ENCODE measurements at regions not wholly inside any gene's neighbourhood (a gene's known extent, or its start where the extent isn't known, plus 50 kb on each side); places are given as distances from the start of the nearest gene placed in this dataset.
"Not testable (repeated sequence)": the region's sequence is repeated elsewhere in the genome, so short reads cannot be mapped to it uniquely, and the experiment has no call there.

GRCh38 chr4:147246096-147246495, 234.8 kb upstream of the EDNRA start:
- TF ChIP-seq EZH2phosphoT487 (IDR thresholded peaks at IDR 0.05; ENCODE audit: borderline replicate concordance) (no peak), CTCF (conservative IDR thresholded peaks at IDR 0.05; ENCODE audit: low read length) (no peak)
- H4K20me1 ChIP-seq (ENCODE audit: insufficient read depth, low read length, poor library complexity, severe bottlenecking): no peaks in the 10 kb centered on the region
- H3K27me3 ChIP-seq (ENCODE audit: insufficient read depth, low read length, poor library complexity, severe bottlenecking): no peaks in the 10 kb centered on the region
- no peak overlapping the region for H2AFZ ChIP-seq (ENCODE audit: low read length)
- H3K36me3 ChIP-seq (ENCODE audit: insufficient read depth, low read length): no peaks in the 10 kb centered on the region
- no peak overlapping the region for H3K4me3 ChIP-seq (ENCODE audit: low read length, poor library complexity, severe bottlenecking)
- no peaks in the 10 kb centered on the region for H3K9me2 ChIP-seq (replicated peaks; ENCODE audit: low read depth, low read length)
- no peaks in the 10 kb centered on the region for H3F3A ChIP-seq (ENCODE audit: low read depth)
- no peaks in the 10 kb centered on the region for H3K4me1 ChIP-seq (ENCODE audit: insufficient read depth, low read length, poor library complexity, severe bottlenecking)
- H3K4me2 ChIP-seq (ENCODE audit: low read depth, low read length, poor library complexity, severe bottlenecking): no peak overlapping the region
- no peak overlapping the region for H3K9ac ChIP-seq (ENCODE audit: low read depth, low read length, poor library complexity, severe bottlenecking)
- H3K79me2 ChIP-seq (ENCODE audit: insufficient read depth, low read length): no peaks in the 10 kb centered on the region
- no peaks in the 10 kb centered on the region for H3K9me3 ChIP-seq (ENCODE audit: insufficient read depth, low read depth, low read length)

GRCh38 chr4:147246528-147246927, 234.4 kb upstream of the EDNRA start:
- not testable (repeated sequence) for H3K4me2 ChIP-seq (ENCODE audit: low read depth, low read length, poor library complexity, severe bottlenecking); H3K4me1 ChIP-seq (ENCODE audit: insufficient read depth, low read length, poor library complexity, severe bottlenecking); H3K36me3 ChIP-seq (ENCODE audit: insufficient read depth, low read length); H3K27me3 ChIP-seq (ENCODE audit: insufficient read depth, low read length, poor library complexity, severe bottlenecking); H3K9me3 ChIP-seq (ENCODE audit: insufficient read depth, low read depth, low read length); H3F3A ChIP-seq (ENCODE audit: low read depth); H4K20me1 ChIP-seq (ENCODE audit: insufficient read depth, low read length, poor library complexity, severe bottlenecking); H3K79me2 ChIP-seq (ENCODE audit: insufficient read depth, low read length); H3K9me2 ChIP-seq (replicated peaks; ENCODE audit: low read depth, low read length); H3K4me3 ChIP-seq (ENCODE audit: low read length, poor library complexity, severe bottlenecking); H2AFZ ChIP-seq (ENCODE audit: low read length); H3K9ac ChIP-seq (ENCODE audit: low read depth, low read length, poor library complexity, severe bottlenecking)

DNA sequence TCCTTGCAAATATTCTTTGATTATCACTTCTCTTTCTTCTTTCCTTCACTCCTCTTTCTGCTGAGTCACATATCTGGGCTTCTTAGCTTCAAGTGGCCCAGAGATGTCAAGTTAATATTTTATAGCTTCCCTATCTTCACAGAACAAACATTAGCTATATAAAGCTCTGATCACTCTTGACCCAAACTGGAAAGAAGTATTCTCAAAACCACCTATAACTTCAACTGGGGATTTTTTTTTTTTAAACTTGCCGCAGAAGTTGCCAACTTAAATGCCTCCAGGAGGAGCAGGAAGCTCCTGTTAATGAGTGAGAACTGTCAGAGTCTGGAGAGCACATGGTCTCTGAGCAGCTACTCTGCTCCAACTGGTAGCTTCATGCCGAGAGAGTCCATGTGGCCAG, 233.3 kb upstream of the EDNRA start:
- Histone ChIP-seq H2AFZ (ENCODE audit: low read length) (no peak overlapping the region), H3F3A (ENCODE audit: low read depth) (no peaks in the 10 kb centered on the region), H3K9me3 (ENCODE audit: insufficient read depth, low read depth, low read length) (no peaks in the 10 kb centered on the region), H3K27me3 (ENCODE audit: insufficient read depth, low read length, poor library complexity, severe bottlenecking) (no peaks in the 10 kb centered on the region), H3K9me2 (replicated peaks; ENCODE audit: low read depth, low read length) (no peaks in the 10 kb centered on the region), H3K4me3 (ENCODE audit: low read length, poor library complexity, severe bottlenecking) (no peak overlapping the region), H3K4me1 (ENCODE audit: insufficient read depth, low read length, poor library complexity, severe bottlenecking) (no peaks in the 10 kb centered on the region), H4K20me1 (ENCODE audit: insufficient read depth, low read length, poor library complexity, severe bottlenecking) (no peaks in the 10 kb centered on the region), H3K4me2 (ENCODE audit: low read depth, low read length, poor library complexity, severe bottlenecking) (no peak overlapping the region), H3K9ac (ENCODE audit: low read depth, low read length, poor library complexity, severe bottlenecking) (no peak overlapping the region), H3K36me3 (ENCODE audit: insufficient read depth, low read length) (no peaks in the 10 kb centered on the region), H3K79me2 (ENCODE audit: insufficient read depth, low read length) (no peaks in the 10 kb centered on the region)
- no peak for TF ChIP-seq CTCF (conservative IDR thresholded peaks at IDR 0.05; ENCODE audit: low read length)
- no peak for TF ChIP-seq EZH2phosphoT487 (IDR thresholded peaks at IDR 0.05; ENCODE audit: borderline replicate concordance)

DNA sequence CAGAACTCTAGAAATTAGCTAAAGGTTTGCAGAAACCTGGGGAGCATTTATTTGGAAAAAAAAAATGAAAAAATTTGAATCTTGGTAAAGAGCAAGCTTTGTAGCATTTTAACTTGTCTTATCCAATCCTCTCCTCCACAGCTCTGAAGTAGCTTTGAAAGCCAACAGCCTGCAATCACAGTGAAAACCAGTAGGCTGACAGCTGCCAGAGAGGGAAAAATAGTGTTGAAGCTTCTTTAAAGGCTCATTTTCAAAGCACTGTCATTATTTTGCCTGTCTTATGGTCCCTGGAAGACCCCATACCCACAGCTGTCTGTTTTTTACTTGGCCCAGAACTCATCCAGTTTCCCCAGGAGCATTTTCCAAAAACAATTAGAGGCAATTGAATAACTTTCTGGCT, 230.8 kb upstream of the EDNRA start:
- Histone ChIP-seq H3F3A (ENCODE audit: low read depth) (no peaks in the 10 kb centered on the region), H3K36me3 (ENCODE audit: insufficient read depth, low read length) (no peaks in the 10 kb centered on the region), H3K27me3 (ENCODE audit: insufficient read depth, low read length, poor library complexity, severe bottlenecking) (no peaks in the 10 kb centered on the region), H2AFZ (ENCODE audit: low read length) (no peak overlapping the region), H3K79me2 (ENCODE audit: insufficient read depth, low read length) (no peaks in the 10 kb centered on the region), H3K4me1 (ENCODE audit: insufficient read depth, low read length, poor library complexity, severe bottlenecking) (no peaks in the 10 kb centered on the region), H4K20me1 (ENCODE audit: insufficient read depth, low read length, poor library complexity, severe bottlenecking) (no peaks in the 10 kb centered on the region), H3K4me2 (ENCODE audit: low read depth, low read length, poor library complexity, severe bottlenecking) (no peak overlapping the region), H3K4me3 (ENCODE audit: low read length, poor library complexity, severe bottlenecking) (no peak overlapping the region), H3K9me2 (replicated peaks; ENCODE audit: low read depth, low read length) (no peaks in the 10 kb centered on the region), H3K9ac (ENCODE audit: low read depth, low read length, poor library complexity, severe bottlenecking) (no peak overlapping the region), H3K9me3 (ENCODE audit: insufficient read depth, low read depth, low read length) (no peaks in the 10 kb centered on the region)
- no peak for TF ChIP-seq CTCF (conservative IDR thresholded peaks at IDR 0.05; ENCODE audit: low read length)
- TF ChIP-seq EZH2phosphoT487 (IDR thresholded peaks at IDR 0.05; ENCODE audit: borderline replicate concordance): no peak

- H3K4me2 ChIP-seq (ENCODE audit: low read depth, low read length, poor library complexity, severe bottlenecking); H3K9me3 ChIP-seq (ENCODE audit: insufficient read depth, low read depth, low read length); H3K4me3 ChIP-seq (ENCODE audit: low read length, poor library complexity, severe bottlenecking); H3K9ac ChIP-seq (ENCODE audit: low read depth, low read length, poor library complexity, severe bottlenecking); H3K9me2 ChIP-seq (replicated peaks; ENCODE audit: low read depth, low read length); H3K36me3 ChIP-seq (ENCODE audit: insufficient read depth, low read length); H2AFZ ChIP-seq (ENCODE audit: low read length); H3K4me1 ChIP-seq (ENCODE audit: insufficient read depth, low read length, poor library complexity, severe bottlenecking); H3K79me2 ChIP-seq (ENCODE audit: insufficient read depth, low read length); H3F3A ChIP-seq (ENCODE audit: low read depth); H4K20me1 ChIP-seq (ENCODE audit: insufficient read depth, low read length, poor library complexity, severe bottlenecking); H3K27me3 ChIP-seq (ENCODE audit: insufficient read depth, low read length, poor library complexity, severe bottlenecking): not testable (repeated sequence)
Measured at GRCh38 chr4:147255268-147255667, 225.6 kb upstream of the EDNRA start.

All from Loucy (cell line).